ENCODE measurements at regions not wholly inside any gene's neighbourhood (a gene's known extent, or its start where the extent isn't known, plus 50 kb on each side); places are given as distances from the start of the nearest gene placed in this dataset.

GRCh38 chr3:177594096-177594495 lies 396.8 kb upstream of the TBL1XR1 start:
- no peak for TF ChIP-seq CTCF (conservative IDR thresholded peaks at IDR 0.05; ENCODE audit: low read depth, low read length)
- no peak for TF ChIP-seq EZH2 (IDR thresholded peaks at IDR 0.05; ENCODE audit: borderline replicate concordance, low read depth, low read length, poor library complexity, severe bottlenecking)

All from A673 (cell line).